Activated T-helper 17 cell treated with anti-CD3 and anti-CD28 coated beads, Interleukin-2, amount 50 U/mL, for 72 hours (primary cell): ENCODE measurements at regions not wholly inside any gene's neighbourhood (a gene's known extent, or its start where the extent isn't known, plus 50 kb on each side); places are given as distances from the start of the nearest gene placed in this dataset.

ENCODE experiments used
- ATAC-seq: fragments of 150-1000 bp; cut with Tn5 transposase; replicated peaks from 2 replicates; pipeline ENCODE4 v1.10.0; 2021; ENCODE audit warnings: mild to moderate bottlenecking, moderate library complexity
- H3K27ac Mint-ChIP-seq: one replicate; pipeline ENCODE4 v1.8.0; 2022; ENCODE audit warnings: mixed read lengths
- H3K27me3 Mint-ChIP-seq: one replicate; pipeline ENCODE4 v1.8.0; 2022; ENCODE audit warnings: mixed read lengths
- H3K36me3 Mint-ChIP-seq: one replicate; pipeline ENCODE4 v1.8.0; 2022; ENCODE audit warnings: low read depth, mild to moderate bottlenecking, mixed read lengths
- H3K4me1 Mint-ChIP-seq: one replicate; pipeline ENCODE4 v1.8.0; 2022; ENCODE audit warnings: mixed read lengths
- H3K4me3 Mint-ChIP-seq: one replicate; pipeline ENCODE4 v1.8.0; 2022; ENCODE audit warnings: mild to moderate bottlenecking, mixed read lengths
- H3K9me3 Mint-ChIP-seq: one replicate; pipeline ENCODE4 v1.8.0; 2022; ENCODE audit warnings: mixed read lengths

- Mint-ChIP-seq H3K36me3 (no peaks in the 10 kb centered on the region), H3K4me1 (peaks cover 13% of the 10 kb centered on the region), H3K27ac (no peak overlapping the region), H3K9me3 (no peaks in the 10 kb centered on the region), H3K27me3 (peaks cover 4% of the 10 kb centered on the region), H3K4me3 (no peak overlapping the region)
- no peak for ATAC-seq
Measured at GRCh38 chr11:10625982-10626311, 57.5 kb upstream of the LYVE1 start.

GRCh38 chr11:10625281-10625981, 57.0 kb upstream of the LYVE1 start:
- Mint-ChIP-seq H3K27me3 (peaks cover 2% of the 10 kb centered on the region), H3K27ac (no peak overlapping the region), H3K9me3 (no peaks in the 10 kb centered on the region), H3K36me3 (no peaks in the 10 kb centered on the region), H3K4me1 (peaks cover 13% of the 10 kb centered on the region), H3K4me3 (no peak overlapping the region)
- ATAC-seq: no peak

GRCh38 chr11:10623797-10624761, 55.6 kb upstream of the LYVE1 start:
- peak overlapping the region; percentile 53 for H3K4me3 Mint-ChIP-seq
- peak overlapping the region; percentile 90 for H3K27ac Mint-ChIP-seq
- peaks cover 13% of the 10 kb centered on the region for H3K4me1 Mint-ChIP-seq

GRCh38 chr11:10622957-10623791, 54.7 kb upstream of the LYVE1 start:
- peak overlapping the region; percentile 90 for H3K27ac Mint-ChIP-seq
- H3K4me1 Mint-ChIP-seq: peaks cover 13% of the 10 kb centered on the region
- peak overlapping the region; percentile 53 for H3K4me3 Mint-ChIP-seq
- ATAC-seq: peak; percentile 46
- H3K36me3 Mint-ChIP-seq: no peaks in the 10 kb centered on the region
- no peaks in the 10 kb centered on the region for H3K9me3 Mint-ChIP-seq
- no peaks in the 10 kb centered on the region for H3K27me3 Mint-ChIP-seq

More at GRCh38 chr11:10623797-10624761, 55.6 kb upstream of the LYVE1 start:
- no peaks in the 10 kb centered on the region for H3K9me3 Mint-ChIP-seq
- no peaks in the 10 kb centered on the region for H3K36me3 Mint-ChIP-seq
- no peak for ATAC-seq
- no peaks in the 10 kb centered on the region for H3K27me3 Mint-ChIP-seq

GRCh38 chr11:10622108-10622507, 53.6 kb upstream of the LYVE1 start:
- no peak for ATAC-seq
- peaks cover 13% of the 10 kb centered on the region for H3K4me1 Mint-ChIP-seq
- H3K27ac Mint-ChIP-seq: peak overlapping the region; percentile 29
- no peaks in the 10 kb centered on the region for H3K9me3 Mint-ChIP-seq
- H3K4me3 Mint-ChIP-seq: no peak overlapping the region
- no peaks in the 10 kb centered on the region for H3K27me3 Mint-ChIP-seq
- no peaks in the 10 kb centered on the region for H3K36me3 Mint-ChIP-seq

GRCh38 chr11:10619131-10619680, 50.7 kb upstream of the LYVE1 start:
- no peaks in the 10 kb centered on the region for H3K9me3 Mint-ChIP-seq
- H3K4me3 Mint-ChIP-seq: no peak overlapping the region
- H3K36me3 Mint-ChIP-seq: no peaks in the 10 kb centered on the region
- H3K27me3 Mint-ChIP-seq: no peaks in the 10 kb centered on the region
- peaks cover 13% of the 10 kb centered on the region for H3K4me1 Mint-ChIP-seq
- no peak overlapping the region for H3K27ac Mint-ChIP-seq
- no peak for ATAC-seq

GRCh38 chr11:10618490-10618889, 50.0 kb upstream of the LYVE1 start:
- no peak for ATAC-seq
- peaks cover 5% of the 10 kb centered on the region for H3K27me3 Mint-ChIP-seq
- H3K4me1 Mint-ChIP-seq: peaks cover 7% of the 10 kb centered on the region
- H3K9me3 Mint-ChIP-seq: no peaks in the 10 kb centered on the region
- no peak overlapping the region for H3K27ac Mint-ChIP-seq
- H3K4me3 Mint-ChIP-seq: no peak overlapping the region
- no peaks in the 10 kb centered on the region for H3K36me3 Mint-ChIP-seq
